H1 (cell line): ENCODE measurements at regions not wholly inside any gene's neighbourhood (a gene's known extent, or its start where the extent isn't known, plus 50 kb on each side); places are given as distances from the start of the nearest gene placed in this dataset.

Experiments used
- BCL11A ChIP-seq, 2 experiments: IDR thresholded peaks; one replicate each; pipeline ENCODE4 v1.6.1; 2011; ENCODE audit warnings: low read depth in 2 of 2, low read length in 2 of 2, mild to moderate bottlenecking in 2 of 2
- CREB1 ChIP-seq: IDR thresholded peaks from 2 replicates; pipeline ENCODE4 v1.6.1; 2012; ENCODE audit warnings: inconsistent platforms
- EGR1 ChIP-seq: IDR thresholded peaks from 2 replicates; pipeline ENCODE4 v1.6.1; 2011; ENCODE audit warnings: low read depth, low read length, borderline replicate concordance
- EP300 ChIP-seq, 2 experiments: IDR thresholded peaks; 1 replicate in 1 of 2; 2 replicates in 1 of 2; pipeline ENCODE4 v1.6.1; 2011 to 2012; ENCODE audit warnings: low read depth in 2 of 2, low read length in 2 of 2, mild to moderate bottlenecking in 2 of 2, borderline replicate concordance in 1 of 2, inconsistent platforms in 1 of 2, moderate library complexity in 1 of 2
- EZH2 ChIP-seq: fragments of 200-600 bp; sonication (generic); IDR thresholded peaks from 2 replicates; pipeline ENCODE4 v1.7.1; 2012; ENCODE audit warnings: low read depth, mild to moderate bottlenecking, moderate library complexity, low read length, inconsistent platforms; ENCODE audit not compliant: severe bottlenecking
- HDAC6 ChIP-seq: IDR thresholded peaks from one replicate; pipeline ENCODE4 v1.7.1; 2012; ENCODE audit warnings: low read depth, mild to moderate bottlenecking, inconsistent platforms, low read length, moderate library complexity
- POLR2AphosphoS5 ChIP-seq: IDR thresholded peaks from 2 replicates; pipeline ENCODE4 v1.6.1; 2011; ENCODE audit warnings: low read depth, low read length
- RNF2 ChIP-seq: fragments of 200-900, 300-1000 bp; sonication (generic); IDR thresholded peaks from 2 replicates; pipeline ENCODE4 v1.7.1; 2016; ENCODE audit warnings: borderline replicate concordance, low read depth, mild to moderate bottlenecking, antibody characterized with exemption, low read length; ENCODE audit not compliant: poor library complexity, severe bottlenecking; ENCODE audit errors: missing control alignments
- SP1 ChIP-seq: IDR thresholded peaks from 2 replicates; pipeline ENCODE4 v1.6.1; 2011; ENCODE audit warnings: low read depth, low read length
- TF ChIP-seq, protein P1 (sequence below): IDR thresholded peaks from 2 replicates; pipeline ENCODE4 v1.6.1; 2012; ENCODE audit warnings: inconsistent platforms
- TF ChIP-seq, protein P2 (sequence below), 3 experiments: IDR thresholded peaks; 1 replicate in 2 of 3; 2 replicates in 1 of 3; pipeline versions ENCODE4 v1.5.1 to v1.6.1; 2011; ENCODE audit warnings: low read length in 3 of 3, mild to moderate bottlenecking in 3 of 3, inconsistent platforms in 2 of 3, low read depth in 1 of 3, moderate library complexity in 1 of 3; ENCODE audit not compliant: insufficient read depth in 1 of 3; ENCODE audit errors: control extremely low read depth in 1 of 3

- TF ChIP-seq EZH2 = no peak
- TF ChIP-seq, protein P1, sequence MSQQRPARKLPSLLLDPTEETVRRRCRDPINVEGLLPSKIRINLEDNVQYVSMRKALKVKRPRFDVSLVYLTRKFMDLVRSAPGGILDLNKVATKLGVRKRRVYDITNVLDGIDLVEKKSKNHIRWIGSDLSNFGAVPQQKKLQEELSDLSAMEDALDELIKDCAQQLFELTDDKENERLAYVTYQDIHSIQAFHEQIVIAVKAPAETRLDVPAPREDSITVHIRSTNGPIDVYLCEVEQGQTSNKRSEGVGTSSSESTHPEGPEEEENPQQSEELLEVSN = no peak
- TF ChIP-seq, protein P2, sequence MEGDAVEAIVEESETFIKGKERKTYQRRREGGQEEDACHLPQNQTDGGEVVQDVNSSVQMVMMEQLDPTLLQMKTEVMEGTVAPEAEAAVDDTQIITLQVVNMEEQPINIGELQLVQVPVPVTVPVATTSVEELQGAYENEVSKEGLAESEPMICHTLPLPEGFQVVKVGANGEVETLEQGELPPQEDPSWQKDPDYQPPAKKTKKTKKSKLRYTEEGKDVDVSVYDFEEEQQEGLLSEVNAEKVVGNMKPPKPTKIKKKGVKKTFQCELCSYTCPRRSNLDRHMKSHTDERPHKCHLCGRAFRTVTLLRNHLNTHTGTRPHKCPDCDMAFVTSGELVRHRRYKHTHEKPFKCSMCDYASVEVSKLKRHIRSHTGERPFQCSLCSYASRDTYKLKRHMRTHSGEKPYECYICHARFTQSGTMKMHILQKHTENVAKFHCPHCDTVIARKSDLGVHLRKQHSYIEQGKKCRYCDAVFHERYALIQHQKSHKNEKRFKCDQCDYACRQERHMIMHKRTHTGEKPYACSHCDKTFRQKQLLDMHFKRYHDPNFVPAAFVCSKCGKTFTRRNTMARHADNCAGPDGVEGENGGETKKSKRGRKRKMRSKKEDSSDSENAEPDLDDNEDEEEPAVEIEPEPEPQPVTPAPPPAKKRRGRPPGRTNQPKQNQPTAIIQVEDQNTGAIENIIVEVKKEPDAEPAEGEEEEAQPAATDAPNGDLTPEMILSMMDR (IDR thresholded peaks at IDR 0.05; ENCODE audit: control extremely low read depth in 1 of 3, insufficient read depth in 1 of 3, low read depth in 1 of 3, low read length in 3 of 3) = no peak
- no peak for TF ChIP-seq BCL11A (IDR thresholded peaks at IDR 0.05; ENCODE audit: low read depth in 2 of 2, low read length in 2 of 2)
- TF ChIP-seq RNF2 = no peak
- TF ChIP-seq CREB1 = no peak
- TF ChIP-seq POLR2AphosphoS5 = no peak
- TF ChIP-seq HDAC6 = no peak
- TF ChIP-seq EGR1 = no peak
- TF ChIP-seq EP300 (IDR thresholded peaks at IDR 0.05; ENCODE audit: borderline replicate concordance in 1 of 2, low read depth in 2 of 2, low read length in 2 of 2) = no peak
- TF ChIP-seq SP1 = no peak
Observed at GRCh38 chr22:34116126-34116525, 195.8 kb upstream of the LARGE1 start.
